ENCODE measurements at regions not wholly inside any gene's neighbourhood (a gene's known extent, or its start where the extent isn't known, plus 50 kb on each side); places are given as distances from the start of the nearest gene placed in this dataset.
A peak's percentile ranks its signal among the peaks of the same experiment; 100 is the strongest.

GRCh38 chr16:72576189-72576588 lies 404.2 kb upstream of the PMFBP1 start:
- H3K36me3 Mint-ChIP-seq (ENCODE audit: insufficient read depth, unreplicated experiment), result no peaks in the 10 kb centered on the region
- no peaks in the 10 kb centered on the region for H3K9me3 Mint-ChIP-seq (ENCODE audit: unreplicated experiment)
- no peaks in the 10 kb centered on the region for H3K27me3 ChIP-seq (replicated peaks; ENCODE audit: control insufficient read depth, insufficient read depth, low read length)
- no peak overlapping the region for H3K4me3 Mint-ChIP-seq (ENCODE audit: unreplicated experiment)
- no peak for DNase-seq
- no peaks in the 10 kb centered on the region for H3K36me3 ChIP-seq (ENCODE audit: control insufficient read depth, insufficient read depth, low read length)
- BruUV-seq (replicated peaks), result no TSS peak
- H3K27me3 Mint-ChIP-seq (ENCODE audit: insufficient read depth, unreplicated experiment), result no peaks in the 10 kb centered on the region
- H3K27ac Mint-ChIP-seq (ENCODE audit: unreplicated experiment), result no peak overlapping the region
- CTCF ChIA-PET, result no interaction called here
- TF ChIP-seq CTCF (IDR thresholded peaks at IDR 0.05; ENCODE audit: insufficient read depth in 1 of 2, low read depth in 1 of 2, low read length in 1 of 2, severe bottlenecking in 1 of 2, unreplicated experiment in 1 of 2), result no peak
- no peaks in the 10 kb centered on the region for H3K4me1 Mint-ChIP-seq (ENCODE audit: low read depth, unreplicated experiment)
- intact Hi-C loops (cut with micrococcal nuclease; ENCODE audit: unreplicated experiment), result no loop called here
- no peaks in the 10 kb centered on the region for H3K4me1 ChIP-seq
- H3K4me3 ChIP-seq (ENCODE audit: low read depth, low read length), result no peak overlapping the region
- POLR2A ChIA-PET, result no interaction called here
- no peaks in the 10 kb centered on the region for H3K9me3 ChIP-seq

GRCh38 chr16:72569677-72570076 lies 397.7 kb upstream of the PMFBP1 start:
- Mint-ChIP-seq H3K4me1 (ENCODE audit: low read depth, unreplicated experiment) (no peaks in the 10 kb centered on the region), H3K27ac (ENCODE audit: unreplicated experiment) (no peak overlapping the region), H3K9me3 (ENCODE audit: unreplicated experiment) (no peaks in the 10 kb centered on the region), H3K27me3 (ENCODE audit: insufficient read depth, unreplicated experiment) (peaks cover 8% of the 10 kb centered on the region), H3K4me3 (ENCODE audit: unreplicated experiment) (no peak overlapping the region), H3K36me3 (ENCODE audit: insufficient read depth, unreplicated experiment) (no peaks in the 10 kb centered on the region)
- Histone ChIP-seq H3K36me3 (ENCODE audit: control insufficient read depth, insufficient read depth, low read length) (no peaks in the 10 kb centered on the region), H3K4me1 (peaks cover 15% of the 10 kb centered on the region), H3K9me3 (no peaks in the 10 kb centered on the region), H3K27me3 (replicated peaks; ENCODE audit: control insufficient read depth, insufficient read depth, low read length) (no peaks in the 10 kb centered on the region), H3K4me3 (ENCODE audit: low read depth, low read length) (no peak overlapping the region)
- POLR2A ChIA-PET, result no interaction called here
- TF ChIP-seq CTCF (IDR thresholded peaks at IDR 0.05; ENCODE audit: insufficient read depth in 1 of 2, low read depth in 1 of 2, low read length in 1 of 2, severe bottlenecking in 1 of 2, unreplicated experiment in 1 of 2), result no peak
- CTCF ChIA-PET, result no interaction called here
- DNase-seq, result no peak
- BruUV-seq (replicated peaks), result no TSS peak
- intact Hi-C loops (cut with micrococcal nuclease; ENCODE audit: unreplicated experiment), result loop anchor here (10.0 kb wide), 1 partner anchor 95 kb away; no protein-coding TSS in a partner anchor

- BruUV-seq (replicated peaks), result no TSS peak
- intact Hi-C loops (cut with micrococcal nuclease; ENCODE audit: unreplicated experiment), result loop anchor here (10.0 kb wide), 1 partner anchor 96 kb away; no protein-coding TSS in a partner anchor
- no peak overlapping the region for H3K4me3 Mint-ChIP-seq (ENCODE audit: unreplicated experiment)
- Histone ChIP-seq H3K36me3 (ENCODE audit: control insufficient read depth, insufficient read depth, low read length) (no peaks in the 10 kb centered on the region), H3K4me1 (peaks cover 15% of the 10 kb centered on the region), H3K4me3 (ENCODE audit: low read depth, low read length) (no peak overlapping the region), H3K9me3 (no peaks in the 10 kb centered on the region), H3K27me3 (replicated peaks; ENCODE audit: control insufficient read depth, insufficient read depth, low read length) (no peaks in the 10 kb centered on the region)
- TF ChIP-seq CTCF (IDR thresholded peaks at IDR 0.05; ENCODE audit: insufficient read depth in 1 of 2, low read depth in 1 of 2, low read length in 1 of 2, severe bottlenecking in 1 of 2, unreplicated experiment in 1 of 2), result no peak
- DNase-seq, result peak in 1 of 2 experiments; percentile 38
- no peaks in the 10 kb centered on the region for H3K4me1 Mint-ChIP-seq (ENCODE audit: low read depth, unreplicated experiment)
- no peaks in the 10 kb centered on the region for H3K36me3 Mint-ChIP-seq (ENCODE audit: insufficient read depth, unreplicated experiment)
- H3K27me3 Mint-ChIP-seq (ENCODE audit: insufficient read depth, unreplicated experiment), result peaks cover 8% of the 10 kb centered on the region
- H3K27ac Mint-ChIP-seq (ENCODE audit: unreplicated experiment), result no peak overlapping the region
- CTCF ChIA-PET, result no interaction called here
- POLR2A ChIA-PET, result interaction anchor here (0.6 kb wide), 1 partner anchor 798 kb away, joined by 5 read pairs; no protein-coding TSS in a partner anchor
- H3K9me3 Mint-ChIP-seq (ENCODE audit: unreplicated experiment), result no peaks in the 10 kb centered on the region
These were observed 396.5 kb upstream of the PMFBP1 start for GRCh38 chr16:72568502-72568901.
